H1 (cell line): ENCODE measurements at regions not wholly inside any gene's neighbourhood (a gene's known extent, or its start where the extent isn't known, plus 50 kb on each side); places are given as distances from the start of the nearest gene placed in this dataset.

Source experiments
- POLR2A ChIP-seq, 2 experiments: IDR thresholded peaks; 1 replicate in 1 of 2; 2 replicates in 1 of 2; pipeline ENCODE4 v1.6.1; 2011; ENCODE audit warnings: low read depth in 2 of 2, low read length in 2 of 2, mild to moderate bottlenecking in 2 of 2; ENCODE audit errors: control extremely low read depth in 1 of 2
- TEAD4 ChIP-seq: IDR thresholded peaks from 2 replicates; pipeline ENCODE4 v1.6.1; 2012; ENCODE audit warnings: low read depth, low read length, inconsistent platforms, mixed read lengths
- YY1 ChIP-seq: IDR thresholded peaks from 2 replicates; pipeline ENCODE4 v1.6.1; 2011; ENCODE audit warnings: low read depth, mild to moderate bottlenecking, low read length
- TF ChIP-seq, protein P1 (sequence below), 3 experiments: IDR thresholded peaks; 1 replicate in 2 of 3; 2 replicates in 1 of 3; pipeline versions ENCODE4 v1.5.1 to v1.6.1; 2011; ENCODE audit warnings: low read length in 3 of 3, mild to moderate bottlenecking in 3 of 3, inconsistent platforms in 2 of 3, low read depth in 1 of 3, moderate library complexity in 1 of 3; ENCODE audit not compliant: insufficient read depth in 1 of 3; ENCODE audit errors: control extremely low read depth in 1 of 3

- TF ChIP-seq, protein P1, sequence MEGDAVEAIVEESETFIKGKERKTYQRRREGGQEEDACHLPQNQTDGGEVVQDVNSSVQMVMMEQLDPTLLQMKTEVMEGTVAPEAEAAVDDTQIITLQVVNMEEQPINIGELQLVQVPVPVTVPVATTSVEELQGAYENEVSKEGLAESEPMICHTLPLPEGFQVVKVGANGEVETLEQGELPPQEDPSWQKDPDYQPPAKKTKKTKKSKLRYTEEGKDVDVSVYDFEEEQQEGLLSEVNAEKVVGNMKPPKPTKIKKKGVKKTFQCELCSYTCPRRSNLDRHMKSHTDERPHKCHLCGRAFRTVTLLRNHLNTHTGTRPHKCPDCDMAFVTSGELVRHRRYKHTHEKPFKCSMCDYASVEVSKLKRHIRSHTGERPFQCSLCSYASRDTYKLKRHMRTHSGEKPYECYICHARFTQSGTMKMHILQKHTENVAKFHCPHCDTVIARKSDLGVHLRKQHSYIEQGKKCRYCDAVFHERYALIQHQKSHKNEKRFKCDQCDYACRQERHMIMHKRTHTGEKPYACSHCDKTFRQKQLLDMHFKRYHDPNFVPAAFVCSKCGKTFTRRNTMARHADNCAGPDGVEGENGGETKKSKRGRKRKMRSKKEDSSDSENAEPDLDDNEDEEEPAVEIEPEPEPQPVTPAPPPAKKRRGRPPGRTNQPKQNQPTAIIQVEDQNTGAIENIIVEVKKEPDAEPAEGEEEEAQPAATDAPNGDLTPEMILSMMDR (IDR thresholded peaks at IDR 0.05; ENCODE audit: control extremely low read depth in 1 of 3, insufficient read depth in 1 of 3, low read depth in 1 of 3, low read length in 3 of 3): no peak
- TF ChIP-seq POLR2A (IDR thresholded peaks at IDR 0.05; ENCODE audit: control extremely low read depth in 1 of 2, low read depth in 2 of 2, low read length in 2 of 2) (no peak), TEAD4 (no peak), YY1 (no peak)
These were observed 622.8 kb downstream of the DACH1 start for GRCh38 chr13:71244161-71244560.
